Spinal cord (tissue), 9 donors: ENCODE measurements at regions not wholly inside any gene's neighbourhood (a gene's known extent, or its start where the extent isn't known, plus 50 kb on each side); places are given as distances from the start of the nearest gene placed in this dataset.

ENCODE experiments used
- DNase-seq, 6 donors: peaks; one replicate each; pipeline versions ENCODE4 v3.0.0 to v3.0.0-alpha.2; 2013 to 2015; ENCODE audit warnings: low spot score in 6 of 6, low read depth in 4 of 6
- H3K27ac ChIP-seq: one replicate; pipeline ENCODE4 v1.5.1; 2013; ENCODE audit warnings: low read depth, low read length, control low read depth
- H3K27me3 ChIP-seq: one replicate; pipeline ENCODE4 v1.6.1; 2013; ENCODE audit warnings: low read length; ENCODE audit not compliant: control insufficient read depth, insufficient read depth
- H3K36me3 ChIP-seq: one replicate; pipeline ENCODE4 v1.6.1; 2013; ENCODE audit warnings: low read length; ENCODE audit not compliant: control insufficient read depth, insufficient read depth
- H3K4me1 ChIP-seq: one replicate; pipeline ENCODE4 v1.6.1; 2013; ENCODE audit warnings: low read length; ENCODE audit not compliant: control insufficient read depth, insufficient read depth
- H3K4me3 ChIP-seq: one replicate; pipeline ENCODE4 v1.5.1; 2013; ENCODE audit warnings: low read depth, low read length, control low read depth
- H3K9me3 ChIP-seq: one replicate; pipeline ENCODE4 v1.6.1; 2013; ENCODE audit warnings: low read length; ENCODE audit not compliant: control insufficient read depth, insufficient read depth
- WGBS: methylation state at CpG from one replicate; pipeline ENCODE4 v1.1.5; 2013; ENCODE audit warnings: missing lambda C conversion rate; ENCODE audit not compliant: insufficient coverage; 5-methylcytosine and 5-hydroxymethylcytosine counted together
- donor health status: healthy.

DNA sequence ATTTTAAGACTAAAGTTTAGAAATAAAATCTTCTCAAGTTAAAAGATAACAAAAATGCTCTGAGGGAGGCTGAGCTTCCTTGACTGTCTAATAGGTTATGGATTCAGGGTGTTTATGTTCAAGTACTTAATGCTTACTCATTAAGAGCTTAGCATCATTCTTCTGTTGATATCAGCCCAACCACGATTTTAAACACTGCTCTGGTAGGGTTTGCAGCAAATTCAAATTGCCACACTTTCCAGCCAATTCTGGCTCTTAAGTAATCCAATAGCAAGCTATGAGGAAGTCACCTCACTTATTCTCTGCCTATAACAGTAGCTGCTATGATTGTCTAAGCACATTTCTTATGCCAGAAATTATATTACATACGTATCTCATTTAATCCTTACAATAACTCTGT lies 191.0 kb upstream of the KIF2A start:
- H3K4me1 ChIP-seq = no peaks in the 10 kb centered on the region
- H3K9me3 ChIP-seq = no peaks in the 10 kb centered on the region
- no peak for DNase-seq
- no peak overlapping the region for H3K27ac ChIP-seq
- H3K4me3 ChIP-seq = no peak overlapping the region
- H3K27me3 ChIP-seq = no peaks in the 10 kb centered on the region
- WGBS = no CpG with 5 or more reads among the region's 2 CpGs
- H3K36me3 ChIP-seq = no peaks in the 10 kb centered on the region

DNA sequence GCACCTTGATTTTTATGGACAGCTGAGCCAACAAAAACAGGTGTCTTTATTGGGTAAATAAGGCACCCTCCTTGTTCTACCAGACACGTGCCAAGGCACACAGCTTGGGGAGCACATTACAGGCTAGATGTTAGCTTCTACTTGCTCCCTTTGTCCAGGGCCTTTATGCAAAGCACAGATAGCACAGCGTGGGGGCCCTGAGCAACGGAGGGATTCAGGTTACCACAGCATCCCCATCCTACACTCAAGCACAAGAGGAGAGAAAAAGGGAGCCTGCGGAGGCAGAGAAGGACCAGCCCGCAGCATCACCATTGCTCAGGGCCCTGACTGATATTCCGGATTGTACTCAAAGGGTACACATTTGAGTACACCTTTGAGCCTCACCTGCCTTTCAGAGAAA lies 181.7 kb upstream of the KIF2A start:
- no peaks in the 10 kb centered on the region for H3K4me1 ChIP-seq
- DNase-seq = no peak
- no peaks in the 10 kb centered on the region for H3K9me3 ChIP-seq
- H3K27me3 ChIP-seq = no peaks in the 10 kb centered on the region
- WGBS = 77% methylated on average over 4 of the region's 6 CpGs
- H3K27ac ChIP-seq = no peak overlapping the region
- H3K36me3 ChIP-seq = no peaks in the 10 kb centered on the region
- no peak overlapping the region for H3K4me3 ChIP-seq

DNA sequence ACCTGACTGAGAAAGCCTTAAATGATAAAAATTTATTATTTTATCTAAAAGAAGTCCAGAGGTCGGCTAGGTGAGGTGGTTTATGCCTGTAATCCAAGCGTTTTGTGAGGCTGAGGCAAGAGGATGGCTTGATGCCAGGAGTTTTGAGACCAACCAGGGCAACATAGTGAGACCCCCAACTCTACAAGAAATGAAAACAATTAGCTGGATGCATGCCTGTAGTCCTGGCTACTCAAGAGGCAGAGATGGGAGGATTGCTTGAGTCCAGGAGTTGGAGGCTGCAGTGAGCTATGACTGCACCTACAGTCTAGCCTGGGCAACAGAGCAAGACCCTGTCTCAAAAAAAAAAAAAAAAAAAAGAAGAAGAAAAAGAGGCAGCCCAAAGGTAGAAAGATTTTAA lies 179.9 kb upstream of the KIF2A start:
- Histone ChIP-seq H3K4me3 (no peak overlapping the region), H3K27ac (no peak overlapping the region), H3K4me1 (no peaks in the 10 kb centered on the region), H3K36me3 (no peaks in the 10 kb centered on the region), H3K27me3 (no peaks in the 10 kb centered on the region), H3K9me3 (no peaks in the 10 kb centered on the region)
- WGBS = no CpG with 5 or more reads among the region's 2 CpGs
- DNase-seq = no peak

DNA sequence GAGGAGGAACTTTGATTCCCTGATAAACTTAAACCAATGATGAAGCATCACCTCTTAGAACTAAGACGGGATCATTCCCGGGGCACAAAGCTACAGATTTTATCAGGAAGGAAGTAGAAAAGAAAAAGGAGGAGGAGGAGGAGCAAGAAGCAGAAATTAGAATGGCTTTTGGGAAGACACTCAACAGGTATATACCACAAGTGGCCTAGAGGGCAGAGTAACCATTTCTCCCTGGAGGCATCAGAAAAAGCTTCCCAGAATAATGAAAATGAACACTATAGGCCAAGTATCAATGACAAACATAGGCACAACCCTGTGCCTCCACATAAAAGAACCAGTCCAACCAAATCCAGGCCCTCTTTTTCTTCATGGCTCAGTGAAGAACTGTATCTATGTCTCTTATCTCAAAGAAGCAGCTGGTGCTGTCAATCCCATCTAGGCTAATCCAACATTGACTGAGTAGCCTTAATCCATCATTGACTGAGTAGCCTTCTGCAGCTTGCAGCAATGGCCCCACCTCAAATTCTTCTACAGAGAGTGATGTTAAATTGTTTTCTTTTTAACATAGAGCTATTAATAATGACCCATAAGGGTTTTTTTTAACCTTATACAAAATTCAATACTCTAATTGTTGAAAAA lies 178.8 kb upstream of the KIF2A start:
- Histone ChIP-seq H3K4me3 (no peak overlapping the region), H3K36me3 (no peaks in the 10 kb centered on the region), H3K4me1 (no peaks in the 10 kb centered on the region), H3K27ac (no peak overlapping the region), H3K27me3 (no peaks in the 10 kb centered on the region), H3K9me3 (no peaks in the 10 kb centered on the region)
- no peak for DNase-seq
- WGBS = no CpG with 5 or more reads among the region's 2 CpGs

DNA sequence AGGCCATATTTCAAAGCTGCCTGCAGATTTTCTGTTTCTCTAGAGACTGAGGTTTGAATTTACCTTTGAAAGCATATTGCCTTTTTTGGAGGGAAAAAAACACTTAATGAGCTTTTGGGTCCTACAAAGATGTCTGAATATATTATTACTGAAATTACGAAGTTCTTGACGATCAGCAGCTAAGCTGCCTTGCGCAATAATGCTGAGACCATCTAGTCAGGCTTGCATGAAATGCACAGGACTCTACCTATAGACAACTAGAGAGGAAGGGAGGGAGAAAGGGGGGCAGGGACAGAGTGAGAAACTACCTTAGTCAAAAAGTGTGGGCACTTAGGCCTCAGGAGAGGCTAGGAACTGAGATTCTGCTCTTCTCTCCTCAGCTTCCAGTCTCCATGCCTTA lies 175.9 kb upstream of the KIF2A start:
- H3K27ac ChIP-seq = no peak overlapping the region
- H3K9me3 ChIP-seq = no peaks in the 10 kb centered on the region
- no peak overlapping the region for H3K4me3 ChIP-seq
- no peaks in the 10 kb centered on the region for H3K27me3 ChIP-seq
- DNase-seq = no peak
- no peaks in the 10 kb centered on the region for H3K4me1 ChIP-seq
- H3K36me3 ChIP-seq = no peaks in the 10 kb centered on the region
- no CpG with 5 or more reads among the region's 3 CpGs for WGBS

DNA sequence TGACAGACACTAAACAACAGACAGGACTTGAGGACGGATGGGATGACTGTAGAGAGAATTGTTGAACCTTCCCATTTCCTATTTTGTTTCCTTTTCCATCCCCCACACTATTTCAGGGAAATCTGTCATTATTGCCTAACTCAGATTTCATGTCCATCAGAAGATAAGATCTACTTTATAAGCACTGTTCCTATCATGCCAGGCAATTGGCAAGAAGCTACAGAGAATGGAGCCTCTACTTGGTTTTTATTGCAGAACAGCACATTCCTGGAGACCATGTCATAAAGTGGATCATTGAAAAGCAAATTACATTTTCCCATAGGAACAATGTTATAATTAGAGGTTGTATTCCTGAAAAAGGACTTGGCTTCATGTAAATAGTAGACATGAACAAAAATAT lies 173.7 kb upstream of the KIF2A start:
- no peaks in the 10 kb centered on the region for H3K36me3 ChIP-seq
- no peak for DNase-seq
- H3K4me1 ChIP-seq = no peaks in the 10 kb centered on the region
- WGBS = no CpG with 5 or more reads among the region's 1 CpG
- no peaks in the 10 kb centered on the region for H3K9me3 ChIP-seq
- no peaks in the 10 kb centered on the region for H3K27me3 ChIP-seq
- H3K27ac ChIP-seq = no peak overlapping the region
- H3K4me3 ChIP-seq = no peak overlapping the region

DNA sequence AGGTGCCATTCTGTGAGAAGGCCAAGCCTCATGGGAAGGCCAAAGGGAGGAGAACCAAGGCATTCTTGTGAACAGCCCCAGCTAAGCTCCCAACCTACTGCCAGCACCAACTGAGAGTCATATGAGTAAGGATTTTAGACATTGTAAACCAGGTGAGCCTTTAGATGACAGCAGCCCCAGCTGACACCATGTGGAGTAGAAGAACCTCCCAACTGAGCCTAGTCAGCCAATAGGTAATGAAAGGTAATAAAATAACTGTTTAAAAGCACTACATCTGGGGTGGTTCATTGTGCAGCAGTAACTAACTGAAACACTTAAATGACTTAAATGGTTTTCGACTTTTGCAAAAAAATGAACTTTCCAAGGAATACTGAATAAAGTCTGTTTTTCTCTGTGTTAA lies 172.6 kb upstream of the KIF2A start:
- no peak overlapping the region for H3K4me3 ChIP-seq
- H3K36me3 ChIP-seq = no peaks in the 10 kb centered on the region
- no peak for DNase-seq
- H3K27ac ChIP-seq = no peak overlapping the region
- H3K27me3 ChIP-seq = no peaks in the 10 kb centered on the region
- WGBS = no CpG with 5 or more reads among the region's 1 CpG
- H3K9me3 ChIP-seq = no peaks in the 10 kb centered on the region
- H3K4me1 ChIP-seq = peaks cover under 1% of the 10 kb centered on the region

DNA sequence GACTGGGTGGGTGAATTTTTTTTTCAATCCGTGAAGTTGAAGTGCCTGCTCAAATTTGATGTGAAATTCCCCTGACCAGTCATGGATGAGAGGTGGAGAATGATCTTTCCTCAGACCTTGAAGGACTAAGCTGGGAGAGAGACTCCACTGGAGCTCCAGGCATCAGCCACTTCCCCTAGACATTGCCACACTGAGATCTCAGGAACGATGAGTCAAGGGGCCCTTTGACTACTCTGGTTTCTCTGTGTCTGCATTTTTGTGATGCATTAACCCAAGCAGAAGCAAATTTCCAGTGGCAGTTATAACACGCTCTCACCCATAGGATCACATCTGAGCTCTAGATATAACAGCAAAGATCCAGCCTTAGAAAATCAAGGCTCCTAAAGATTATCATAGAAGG lies 171.2 kb upstream of the KIF2A start:
- Histone ChIP-seq H3K4me3 (no peak overlapping the region), H3K36me3 (no peaks in the 10 kb centered on the region), H3K27ac (no peak overlapping the region), H3K27me3 (no peaks in the 10 kb centered on the region), H3K4me1 (peaks cover 4% of the 10 kb centered on the region), H3K9me3 (no peaks in the 10 kb centered on the region)
- DNase-seq = no peak
- WGBS = 100% methylated on average over 1 of the region's 3 CpGs

DNA sequence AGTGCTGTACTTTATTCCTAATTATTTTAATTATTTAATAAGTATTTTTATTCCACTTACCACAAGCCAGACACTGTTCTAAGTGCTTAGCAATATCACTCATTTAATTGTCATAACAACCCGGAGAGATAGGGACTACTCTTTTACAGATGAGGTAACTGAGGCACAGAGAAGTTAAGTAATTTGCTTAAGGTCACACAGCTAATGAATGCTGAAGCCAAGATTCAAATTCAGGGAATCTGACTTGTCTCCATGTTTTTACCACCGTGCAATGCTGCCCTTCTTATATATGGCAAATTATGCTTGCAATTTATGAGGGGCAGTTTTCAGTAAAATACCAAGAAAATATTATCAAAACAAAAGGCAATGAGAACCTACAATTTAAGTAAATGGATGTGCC lies 168.4 kb upstream of the KIF2A start:
- WGBS = no CpG with 5 or more reads among the region's 2 CpGs
- H3K36me3 ChIP-seq = no peaks in the 10 kb centered on the region
- H3K4me1 ChIP-seq = peaks cover 4% of the 10 kb centered on the region
- no peaks in the 10 kb centered on the region for H3K9me3 ChIP-seq
- no peak for DNase-seq
- H3K27ac ChIP-seq = no peak overlapping the region
- H3K4me3 ChIP-seq = no peak overlapping the region
- no peaks in the 10 kb centered on the region for H3K27me3 ChIP-seq

DNA sequence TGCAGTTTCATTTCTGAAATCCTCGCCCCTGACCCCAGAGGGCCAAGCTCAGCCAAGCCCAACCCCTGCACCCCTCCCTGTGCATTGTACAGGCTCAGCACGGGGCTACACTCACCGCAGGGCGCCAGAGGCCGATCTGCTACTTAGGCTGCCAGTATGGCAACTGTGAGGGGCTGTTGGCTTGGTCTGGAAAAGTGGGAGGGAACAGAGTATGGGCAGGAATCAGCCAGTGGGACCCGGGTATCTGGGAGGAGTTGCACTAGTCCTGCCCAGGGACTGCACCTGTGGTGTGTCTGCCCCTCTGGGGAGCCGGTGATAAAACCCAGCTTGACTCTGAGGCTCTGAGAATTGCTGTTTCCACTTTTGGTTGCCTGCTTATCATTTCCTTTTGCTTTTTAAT lies 167.4 kb upstream of the KIF2A start:
- Histone ChIP-seq H3K4me3 (no peak overlapping the region), H3K4me1 (peaks cover 4% of the 10 kb centered on the region), H3K27ac (no peak overlapping the region), H3K9me3 (no peaks in the 10 kb centered on the region), H3K27me3 (no peaks in the 10 kb centered on the region), H3K36me3 (no peaks in the 10 kb centered on the region)
- DNase-seq = no peak
- WGBS = 29% methylated on average over 7 of the region's 7 CpGs
